Caco-2 (cell line): ENCODE measurements at regions not wholly inside any gene's neighbourhood (a gene's known extent, or its start where the extent isn't known, plus 50 kb on each side); places are given as distances from the start of the nearest gene placed in this dataset.

Experiments used
- BruUV-seq: library from RNA; stranded (reverse); fragments of 400-500 nt; replicated peaks from 2 replicates; lab custom pipeline; 2021; lab: Mats Ljungman, UMichigan
- CTCF ChIA-PET: fragments of 300-600 bp; sonication (Branson Sonifier 250); formaldehyde crosslinking; loops from one replicate; lab custom pipeline; 2022; ENCODE audit warnings: antibody characterized with exemption; lab: Charles Lee
- POLR2A ChIA-PET: fragments of 300-600 bp; sonication (Branson Sonifier 250); formaldehyde crosslinking; loops from one replicate; lab custom pipeline; 2022; ENCODE audit warnings: antibody characterized with exemption; lab: Charles Lee
- DNase-seq, 2 experiments: peaks; one replicate each; pipeline versions ENCODE4 v3.0.0 to v3.0.0-alpha.2; 2020 to 2022
- H3K27me3 ChIP-seq: replicated peaks from 2 replicates; pipeline ENCODE4 v1.6.0; 2011; ENCODE audit warnings: low read length; ENCODE audit not compliant: control insufficient read depth, insufficient read depth
- H3K36me3 ChIP-seq: 2 replicates; pipeline ENCODE4 v1.5.1; 2011; ENCODE audit warnings: low read length; ENCODE audit not compliant: control insufficient read depth, insufficient read depth
- H3K4me1 ChIP-seq: fragments of 250-450 bp; sonication (Bioruptor Pico); 2 replicates; pipeline ENCODE4 v1.5.1; 2020; ENCODE audit warnings: mild to moderate bottlenecking
- H3K4me3 ChIP-seq: 2 replicates; pipeline ENCODE4 v1.5.1; 2011; ENCODE audit warnings: low read depth, mild to moderate bottlenecking, control low read depth, low read length
- H3K9me3 ChIP-seq: fragments of 250-450 bp; sonication (Bioruptor Pico); 2 replicates; pipeline ENCODE4 v1.5.1; 2020; ENCODE audit warnings: mild to moderate bottlenecking, moderate library complexity
- H3K27ac Mint-ChIP-seq: one replicate; pipeline ENCODE4 v1.8.0; 2022; ENCODE audit warnings: mixed read lengths; ENCODE audit not compliant: unreplicated experiment
- H3K27me3 Mint-ChIP-seq: one replicate; pipeline ENCODE4 v1.8.0; 2022; ENCODE audit warnings: mixed read lengths; ENCODE audit not compliant: insufficient read depth, unreplicated experiment
- H3K36me3 Mint-ChIP-seq: one replicate; pipeline ENCODE4 v1.8.0; 2022; ENCODE audit warnings: mild to moderate bottlenecking, mixed read lengths; ENCODE audit not compliant: insufficient read depth, unreplicated experiment
- H3K4me1 Mint-ChIP-seq: one replicate; pipeline ENCODE4 v1.8.0; 2022; ENCODE audit warnings: low read depth, mixed read lengths; ENCODE audit not compliant: unreplicated experiment
- H3K4me3 Mint-ChIP-seq: one replicate; pipeline ENCODE4 v1.8.0; 2022; ENCODE audit warnings: mild to moderate bottlenecking, moderate library complexity, mixed read lengths; ENCODE audit not compliant: unreplicated experiment
- H3K9me3 Mint-ChIP-seq: one replicate; pipeline ENCODE4 v1.8.0; 2022; ENCODE audit warnings: mixed read lengths; ENCODE audit not compliant: unreplicated experiment
- CTCF ChIP-seq, 2 experiments: fragments of 200-600 bp in 1 of 2; IDR thresholded peaks; 1 replicate in 1 of 2; 2 replicates in 1 of 2; pipeline versions ENCODE4 v1.5.1 to v1.8.0; 2011 to 2022; ENCODE audit warnings: antibody characterized with exemption in 1 of 2, control low read depth in 1 of 2, inconsistent platforms in 1 of 2, low read depth in 1 of 2, low read length in 1 of 2, mild to moderate bottlenecking in 1 of 2, moderate library complexity in 1 of 2; ENCODE audit not compliant: insufficient read depth in 1 of 2, severe bottlenecking in 1 of 2, unreplicated experiment in 1 of 2
- intact Hi-C: fragments of 100-400 bp; cut with micrococcal nuclease; formaldehyde crosslinking; loops from one replicate; pipeline ENCODE4 v1.10.0; 2022; ENCODE audit not compliant: unreplicated experiment

- DNase-seq, result no peak
- no peak overlapping the region for H3K4me3 Mint-ChIP-seq
- BruUV-seq, result no TSS peak
- no peaks in the 10 kb centered on the region for H3K36me3 Mint-ChIP-seq
- CTCF ChIA-PET, result no interaction called here
- H3K9me3 Mint-ChIP-seq, result no peaks in the 10 kb centered on the region
- POLR2A ChIA-PET, result no interaction called here
- no peaks in the 10 kb centered on the region for H3K36me3 ChIP-seq
- H3K27me3 Mint-ChIP-seq, result no peaks in the 10 kb centered on the region
- no peaks in the 10 kb centered on the region for H3K4me1 Mint-ChIP-seq
- H3K4me1 ChIP-seq, result no peaks in the 10 kb centered on the region
- no peak for TF ChIP-seq CTCF (IDR thresholded peaks at IDR 0.05; ENCODE audit: insufficient read depth in 1 of 2, low read depth in 1 of 2, low read length in 1 of 2, severe bottlenecking in 1 of 2, unreplicated experiment in 1 of 2)
- H3K9me3 ChIP-seq, result no peaks in the 10 kb centered on the region
- H3K27ac Mint-ChIP-seq, result no peak overlapping the region
- no peaks in the 10 kb centered on the region for H3K27me3 ChIP-seq
- H3K4me3 ChIP-seq, result no peak overlapping the region
- intact Hi-C loops, result loop anchor here (5.0 kb wide), 3 partner anchors 105 to 1150 kb away; no protein-coding TSS in a partner anchor
Observed at GRCh38 chr1:75992312-75992711, 60.1 kb upstream of the ASB17 start.

GRCh38 chr1:75993661-75994060 is 61.5 kb upstream of the ASB17 start:
- Histone ChIP-seq H3K4me1 (no peaks in the 10 kb centered on the region), H3K27me3 (no peaks in the 10 kb centered on the region), H3K4me3 (no peak overlapping the region), H3K9me3 (no peaks in the 10 kb centered on the region), H3K36me3 (no peaks in the 10 kb centered on the region)
- no peak for DNase-seq
- Mint-ChIP-seq H3K36me3 (no peaks in the 10 kb centered on the region), H3K27me3 (no peaks in the 10 kb centered on the region), H3K4me1 (no peaks in the 10 kb centered on the region), H3K4me3 (no peak overlapping the region), H3K9me3 (peaks cover under 1% of the 10 kb centered on the region), H3K27ac (no peak overlapping the region)
- no peak for TF ChIP-seq CTCF (IDR thresholded peaks at IDR 0.05; ENCODE audit: insufficient read depth in 1 of 2, low read depth in 1 of 2, low read length in 1 of 2, severe bottlenecking in 1 of 2, unreplicated experiment in 1 of 2)
- POLR2A ChIA-PET, result no interaction called here
- intact Hi-C loops, result loop anchor here (5.0 kb wide), 3 partner anchors 104 to 1149 kb away; no protein-coding TSS in a partner anchor
- CTCF ChIA-PET, result no interaction called here
- no TSS peak for BruUV-seq

- intact Hi-C loops, result no loop called here
- Histone ChIP-seq H3K4me1 (no peaks in the 10 kb centered on the region), H3K36me3 (no peaks in the 10 kb centered on the region), H3K27me3 (no peaks in the 10 kb centered on the region), H3K9me3 (no peaks in the 10 kb centered on the region), H3K4me3 (no peak overlapping the region)
- no TSS peak for BruUV-seq
- Mint-ChIP-seq H3K27ac (no peak overlapping the region), H3K9me3 (peaks cover 15% of the 10 kb centered on the region), H3K27me3 (no peaks in the 10 kb centered on the region), H3K36me3 (no peaks in the 10 kb centered on the region), H3K4me1 (no peaks in the 10 kb centered on the region), H3K4me3 (no peak overlapping the region)
- CTCF ChIA-PET, result no interaction called here
- no peak for DNase-seq
- no peak for TF ChIP-seq CTCF (IDR thresholded peaks at IDR 0.05; ENCODE audit: insufficient read depth in 1 of 2, low read depth in 1 of 2, low read length in 1 of 2, severe bottlenecking in 1 of 2, unreplicated experiment in 1 of 2)
- POLR2A ChIA-PET, result no interaction called here
Observed at GRCh38 chr1:75996196-75996595, 64.0 kb upstream of the ASB17 start.
